IMR-90 (cell line): ENCODE measurements at regions not wholly inside any gene's neighbourhood (a gene's known extent, or its start where the extent isn't known, plus 50 kb on each side); places are given as distances from the start of the nearest gene placed in this dataset.

ENCODE experiments used
- ATAC-seq: fragments of 200-7000 bp; cut with Tn5 transposase; 2 replicates; pipeline ENCODE4 v1.9.1; 2020; ENCODE audit warnings: low read depth, mild to moderate bottlenecking, moderate library complexity
- BruUV-seq: library from RNA; stranded (reverse); fragments of 400-500 nt; replicated peaks from 2 replicates; lab custom pipeline; 2021; lab: Mats Ljungman, UMichigan
- CTCF ChIA-PET: fragments of 300-600 bp; formaldehyde crosslinking; extraction: SDS; loops from one replicate; lab custom pipeline; 2021; ENCODE audit warnings: antibody characterized with exemption; lab: Yijun Ruan, JAX
- POLR2A ChIA-PET: fragments of 300-600 bp; sonication (Branson Sonifier 250); formaldehyde crosslinking; loops from one replicate; lab custom pipeline; 2022; ENCODE audit warnings: antibody characterized with exemption; ENCODE audit not compliant: unreplicated experiment; lab: Charles Lee
- DNase-seq: peaks from one replicate; pipeline ENCODE4 v3.0.0; 2013
- H2AFZ ChIP-seq: replicated peaks from 2 replicates; pipeline ENCODE3; 2013; ENCODE audit warnings: low read length, mild to moderate bottlenecking; ENCODE audit not compliant: poor library complexity
- H2AK5ac ChIP-seq: 2 replicates; pipeline ENCODE4 v1.6.1; 2013; ENCODE audit warnings: low read depth, low read length, inconsistent platforms
- H2AK9ac ChIP-seq: replicated peaks from 2 replicates; pipeline ENCODE3; 2013; ENCODE audit warnings: mild to moderate bottlenecking, low read depth, low read length, moderate library complexity; ENCODE audit not compliant: poor library complexity
- H2BK120ac ChIP-seq: 2 replicates; pipeline ENCODE4 v1.6.1; 2013; ENCODE audit warnings: low read depth, low read length, inconsistent platforms
- H2BK15ac ChIP-seq: 3 replicates; pipeline ENCODE4 v1.6.1; 2013; ENCODE audit warnings: low read depth, low read length, inconsistent platforms
- H2BK20ac ChIP-seq: 2 replicates; pipeline ENCODE4 v1.6.1; 2013; ENCODE audit warnings: low read depth, mild to moderate bottlenecking, inconsistent platforms, low read length, moderate library complexity
- H2BK5ac ChIP-seq: 2 replicates; pipeline ENCODE4 v1.6.1; 2013; ENCODE audit warnings: mild to moderate bottlenecking, low read depth, low read length, inconsistent platforms; ENCODE audit not compliant: poor library complexity, severe bottlenecking
- H3K14ac ChIP-seq: replicated peaks from 2 replicates; pipeline ENCODE4 v1.6.1; 2013; ENCODE audit warnings: low read depth, low read length, inconsistent platforms
- H3K18ac ChIP-seq: 2 replicates; pipeline ENCODE4 v1.6.1; 2013; ENCODE audit warnings: low read depth, low read length, control low read depth
- H3K23ac ChIP-seq: 2 replicates; pipeline ENCODE4 v1.6.1; 2013; ENCODE audit warnings: low read depth, low read length, inconsistent platforms
- H3K27ac ChIP-seq: 2 replicates; pipeline ENCODE4 v1.5.1; 2013; ENCODE audit warnings: mild to moderate bottlenecking, control low read depth, low read length; ENCODE audit not compliant: insufficient read depth
- H3K27me3 ChIP-seq: 2 replicates; pipeline ENCODE4 v1.6.1; 2013; ENCODE audit warnings: low read length; ENCODE audit not compliant: control insufficient read depth, insufficient read depth
- H3K36me3 ChIP-seq: 2 replicates; pipeline ENCODE4 v1.6.1; 2013; ENCODE audit warnings: low read length, mixed read lengths; ENCODE audit not compliant: control insufficient read depth, insufficient read depth
- H3K4ac ChIP-seq: 2 replicates; pipeline ENCODE4 v1.6.1; 2013; ENCODE audit warnings: low read depth, low read length, inconsistent platforms
- H3K4me1 ChIP-seq: 2 replicates; pipeline ENCODE4 v1.6.1; 2013; ENCODE audit warnings: low read length, mixed read lengths; ENCODE audit not compliant: control insufficient read depth, insufficient read depth
- H3K4me2 ChIP-seq: 2 replicates; pipeline ENCODE4 v1.6.1; 2013; ENCODE audit warnings: low read depth, mild to moderate bottlenecking, control low read depth, low read length, moderate library complexity
- H3K4me3 ChIP-seq: 2 replicates; pipeline ENCODE4 v1.5.1; 2013; ENCODE audit warnings: low read depth, mild to moderate bottlenecking, control low read depth, low read length, moderate library complexity; ENCODE audit not compliant: insufficient read depth
- H3K56ac ChIP-seq: 2 replicates; pipeline ENCODE4 v1.6.1; 2013; ENCODE audit warnings: low read length, inconsistent platforms; ENCODE audit not compliant: insufficient read depth; ENCODE audit errors: extremely low read depth
- H3K79me1 ChIP-seq, 2 experiments: 2 replicates each; pipeline ENCODE4 v1.6.1; 2013; ENCODE audit warnings: low read length in 2 of 2, inconsistent platforms in 1 of 2, low read depth in 1 of 2
- H3K9ac ChIP-seq: 2 replicates; pipeline ENCODE4 v1.6.1; 2013; ENCODE audit warnings: low read depth, low read length, control low read depth
- H3K9me1 ChIP-seq: 2 replicates; pipeline ENCODE4 v1.6.1; 2013; ENCODE audit warnings: low read length, inconsistent platforms; ENCODE audit not compliant: insufficient read depth
- H3K9me3 ChIP-seq: 2 replicates; pipeline ENCODE4 v1.6.1; 2013; ENCODE audit warnings: low read length; ENCODE audit not compliant: control insufficient read depth, insufficient read depth
- H4K20me1 ChIP-seq: 2 replicates; pipeline ENCODE4 v1.6.1; 2013; ENCODE audit warnings: low read length, inconsistent platforms; ENCODE audit not compliant: insufficient read depth
- H4K5ac ChIP-seq: 2 replicates; pipeline ENCODE4 v1.6.1; 2013; ENCODE audit warnings: mild to moderate bottlenecking, low read depth, low read length, control low read depth
- H4K8ac ChIP-seq, 2 experiments: 2 replicates each; pipeline ENCODE4 v1.6.1; 2013; ENCODE audit warnings: low read depth in 2 of 2, low read length in 2 of 2, control low read depth in 1 of 2, inconsistent platforms in 1 of 2
- H4K91ac ChIP-seq: 2 replicates; pipeline ENCODE4 v1.6.1; 2013; ENCODE audit warnings: low read depth, low read length, inconsistent platforms; ENCODE audit not compliant: insufficient read depth
- BHLHE40 ChIP-seq: fragments of 150-350 bp; IDR thresholded peaks from 2 replicates; pipeline ENCODE4 v1.6.1; 2016; ENCODE audit warnings: mild to moderate bottlenecking, low read depth, low read length
- CEBPB ChIP-seq: IDR thresholded peaks from 2 replicates; pipeline ENCODE4 v1.6.1; 2012; ENCODE audit warnings: low read depth, low read length, improper control_type of control experiment
- CHD1 ChIP-seq: IDR thresholded peaks from 2 replicates; pipeline ENCODE4 v1.6.1; 2012; ENCODE audit warnings: low read depth, low read length, improper control_type of control experiment
- FOS ChIP-seq: fragments of 150-350 bp; IDR thresholded peaks from 2 replicates; pipeline ENCODE4 v1.6.1; 2016; ENCODE audit warnings: low read depth, low read length
- MAFK ChIP-seq: IDR thresholded peaks from 2 replicates; pipeline ENCODE4 v1.6.1; 2012; ENCODE audit warnings: low read depth, low read length, improper control_type of control experiment
- MAZ ChIP-seq: IDR thresholded peaks from 2 replicates; pipeline ENCODE4 v1.6.1; 2012; ENCODE audit warnings: low read depth, mild to moderate bottlenecking, low read length, improper control_type of control experiment, moderate library complexity, borderline replicate concordance
- MXI1 ChIP-seq: IDR thresholded peaks from 2 replicates; pipeline ENCODE4 v1.6.1; 2012; ENCODE audit warnings: low read depth, mild to moderate bottlenecking, low read length, moderate library complexity, borderline replicate concordance
- NFE2L2 ChIP-seq: fragments of 150-350 bp; IDR thresholded peaks from 2 replicates; pipeline ENCODE4 v1.6.1; 2016; ENCODE audit warnings: low read depth, mild to moderate bottlenecking, low read length
- POLR2A ChIP-seq: IDR thresholded peaks from 2 replicates; pipeline ENCODE4 v1.6.1; 2012; ENCODE audit warnings: mild to moderate bottlenecking, low read depth, low read length
- RAD21 ChIP-seq: IDR thresholded peaks from 2 replicates; pipeline ENCODE4 v1.6.1; 2012; ENCODE audit warnings: low read length, improper control_type of control experiment
- RCOR1 ChIP-seq: IDR thresholded peaks from 2 replicates; pipeline ENCODE4 v1.6.1; 2012; ENCODE audit warnings: mild to moderate bottlenecking, low read length, improper control_type of control experiment; ENCODE audit not compliant: insufficient replicate concordance
- RFX5 ChIP-seq: IDR thresholded peaks from 2 replicates; pipeline ENCODE4 v1.8.0; 2012; ENCODE audit warnings: low read depth, mild to moderate bottlenecking, low read length, moderate library complexity
- SMC3 ChIP-seq: fragments of 150-350 bp; IDR thresholded peaks from 2 replicates; pipeline ENCODE4 v1.6.1; 2016; ENCODE audit warnings: low read depth, mild to moderate bottlenecking, antibody characterized with exemption, low read length, moderate library complexity
- WGBS, 2 experiments: methylation state at CpG; one replicate each; pipeline versions ENCODE4 v1.1.5 to v1.1.7; 2013; ENCODE audit warnings: missing lambda C conversion rate in 2 of 2; ENCODE audit not compliant: insufficient read length in 1 of 2; ENCODE audit errors: extremely low coverage in 2 of 2; 5-methylcytosine and 5-hydroxymethylcytosine counted together
- dilution Hi-C: fragments of 300-500 bp; cut with HindIII; formaldehyde crosslinking; loops from one replicate; pipeline ENCODE4 v1.14.3; 2018; ENCODE audit warnings: low sequenced_read_pairs; ENCODE audit not compliant: unreplicated experiment
- in situ Hi-C: fragments of 300-500 bp; cut with MboI; formaldehyde crosslinking; loops from 3 replicates; pipeline ENCODE4 v1.14.3; 2019; ENCODE audit warnings: low sequenced_read_pairs, inconsistent platforms, mixed read lengths
- intact Hi-C: fragments of 100-400 bp; cut with micrococcal nuclease; formaldehyde crosslinking; loops from 2 replicates; pipeline ENCODE4 v1.10.0; 2022
- TF ChIP-seq, protein P1 (sequence below): fragments of 150-350 bp; IDR thresholded peaks from 2 replicates; pipeline ENCODE4 v1.6.1; 2017; ENCODE audit warnings: mild to moderate bottlenecking, antibody characterized with exemption, low read length, low read depth
- TF ChIP-seq, protein P2 (sequence below): fragments of 150-350 bp; IDR thresholded peaks from 2 replicates; pipeline ENCODE4 v1.6.1; 2016; ENCODE audit warnings: low read depth, mild to moderate bottlenecking, low read length, moderate library complexity, borderline replicate concordance
- TF ChIP-seq, protein P3 (sequence below): conservative IDR thresholded peaks from 2 replicates; pipeline ENCODE4 v1.5.1; 2012; ENCODE audit warnings: mild to moderate bottlenecking, low read depth, low read length, improper control_type of control experiment

DNA sequence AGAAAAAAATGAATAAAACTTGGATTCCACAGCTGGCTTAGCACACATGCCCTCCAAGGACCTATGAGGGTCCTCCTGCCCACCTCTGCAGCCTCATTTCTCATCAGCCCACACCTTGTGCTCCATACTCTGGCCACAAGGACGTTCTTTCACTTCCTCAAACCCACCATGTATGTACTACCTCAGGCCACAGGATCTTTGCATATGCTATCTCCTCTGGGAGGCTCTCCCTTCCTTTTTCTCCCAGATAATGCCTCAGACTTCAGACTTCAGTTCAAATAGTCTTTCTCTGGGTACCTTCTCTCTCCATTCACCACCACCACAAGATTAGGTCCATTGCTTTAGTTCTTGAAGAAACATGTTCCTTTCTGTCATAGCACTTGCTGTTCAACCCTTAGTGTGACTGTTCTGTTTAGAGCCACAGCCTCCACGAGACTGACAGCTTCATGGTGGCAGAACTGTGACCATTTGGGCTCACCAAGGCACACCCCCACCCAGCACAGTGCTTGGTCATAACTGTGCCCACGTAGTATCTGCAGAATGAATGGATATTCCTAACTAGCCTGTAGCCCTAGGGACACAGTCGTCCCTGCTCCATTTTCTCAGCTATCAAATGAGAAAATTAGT lies 146.7 kb upstream of the LRFN2 start:
- Histone ChIP-seq H3K27me3 (peaks cover 1% of the 10 kb centered on the region; the same call in 1 of the 2 replicates), H2BK15ac (no peak overlapping the region), H2AK5ac (no peak overlapping the region), H2AFZ (no peak overlapping the region), H2AK9ac (no peak overlapping the region), H3K4me2 (no peak overlapping the region), H3K36me3 (no peaks in the 10 kb centered on the region), H3K9ac (no peak overlapping the region), H2BK20ac (no peak overlapping the region), H3K27ac (no peak overlapping the region), H2BK120ac (no peak overlapping the region), H3K23ac (no peak overlapping the region), H3K14ac (no peak overlapping the region), H3K4ac (no peak overlapping the region), H3K79me1 (no peaks in the 10 kb centered on the region), H4K5ac (no peak overlapping the region), H3K18ac (no peak overlapping the region), H3K56ac (no peak overlapping the region), H4K8ac (no peak overlapping the region), H2BK5ac (no peak overlapping the region), H3K9me1 (no peaks in the 10 kb centered on the region), H3K4me1 (no peaks in the 10 kb centered on the region), H4K20me1 (no peaks in the 10 kb centered on the region), H3K4me3 (no peak overlapping the region), H3K9me3 (no peaks in the 10 kb centered on the region), H4K91ac (no peak overlapping the region)
- ATAC-seq (no peak), DNase-seq (no peak)
- TF ChIP-seq, protein P1, sequence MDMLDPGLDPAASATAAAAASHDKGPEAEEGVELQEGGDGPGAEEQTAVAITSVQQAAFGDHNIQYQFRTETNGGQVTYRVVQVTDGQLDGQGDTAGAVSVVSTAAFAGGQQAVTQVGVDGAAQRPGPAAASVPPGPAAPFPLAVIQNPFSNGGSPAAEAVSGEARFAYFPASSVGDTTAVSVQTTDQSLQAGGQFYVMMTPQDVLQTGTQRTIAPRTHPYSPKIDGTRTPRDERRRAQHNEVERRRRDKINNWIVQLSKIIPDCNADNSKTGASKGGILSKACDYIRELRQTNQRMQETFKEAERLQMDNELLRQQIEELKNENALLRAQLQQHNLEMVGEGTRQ = no peak
- TF ChIP-seq MXI1 (no peak), MAZ (no peak), RAD21 (no peak), SMC3 (no peak), POLR2A (no peak), CEBPB (no peak), RFX5 (no peak), MAFK (no peak), RCOR1 (no peak), NFE2L2 (no peak), BHLHE40 (no peak), FOS (no peak), CHD1 (no peak)
- TF ChIP-seq, protein P2, sequence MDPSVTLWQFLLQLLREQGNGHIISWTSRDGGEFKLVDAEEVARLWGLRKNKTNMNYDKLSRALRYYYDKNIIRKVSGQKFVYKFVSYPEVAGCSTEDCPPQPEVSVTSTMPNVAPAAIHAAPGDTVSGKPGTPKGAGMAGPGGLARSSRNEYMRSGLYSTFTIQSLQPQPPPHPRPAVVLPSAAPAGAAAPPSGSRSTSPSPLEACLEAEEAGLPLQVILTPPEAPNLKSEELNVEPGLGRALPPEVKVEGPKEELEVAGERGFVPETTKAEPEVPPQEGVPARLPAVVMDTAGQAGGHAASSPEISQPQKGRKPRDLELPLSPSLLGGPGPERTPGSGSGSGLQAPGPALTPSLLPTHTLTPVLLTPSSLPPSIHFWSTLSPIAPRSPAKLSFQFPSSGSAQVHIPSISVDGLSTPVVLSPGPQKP = no peak
- TF ChIP-seq, protein P3, sequence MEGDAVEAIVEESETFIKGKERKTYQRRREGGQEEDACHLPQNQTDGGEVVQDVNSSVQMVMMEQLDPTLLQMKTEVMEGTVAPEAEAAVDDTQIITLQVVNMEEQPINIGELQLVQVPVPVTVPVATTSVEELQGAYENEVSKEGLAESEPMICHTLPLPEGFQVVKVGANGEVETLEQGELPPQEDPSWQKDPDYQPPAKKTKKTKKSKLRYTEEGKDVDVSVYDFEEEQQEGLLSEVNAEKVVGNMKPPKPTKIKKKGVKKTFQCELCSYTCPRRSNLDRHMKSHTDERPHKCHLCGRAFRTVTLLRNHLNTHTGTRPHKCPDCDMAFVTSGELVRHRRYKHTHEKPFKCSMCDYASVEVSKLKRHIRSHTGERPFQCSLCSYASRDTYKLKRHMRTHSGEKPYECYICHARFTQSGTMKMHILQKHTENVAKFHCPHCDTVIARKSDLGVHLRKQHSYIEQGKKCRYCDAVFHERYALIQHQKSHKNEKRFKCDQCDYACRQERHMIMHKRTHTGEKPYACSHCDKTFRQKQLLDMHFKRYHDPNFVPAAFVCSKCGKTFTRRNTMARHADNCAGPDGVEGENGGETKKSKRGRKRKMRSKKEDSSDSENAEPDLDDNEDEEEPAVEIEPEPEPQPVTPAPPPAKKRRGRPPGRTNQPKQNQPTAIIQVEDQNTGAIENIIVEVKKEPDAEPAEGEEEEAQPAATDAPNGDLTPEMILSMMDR = no peak
- ChIA-PET POLR2A (no interaction called here), CTCF (no interaction called here)
- no TSS peak for BruUV-seq
- 11% methylated on average over 2 of the region's 4 CpGs; no CpG with 5 or more reads in 1 of the 2 experiments for WGBS, 2 experiments
- dilution Hi-C loops (no loop called here), intact Hi-C loops (no loop called here), in situ Hi-C loops (no loop called here)
